K562 (cell line): ENCODE measurements at regions not wholly inside any gene's neighbourhood (a gene's known extent, or its start where the extent isn't known, plus 50 kb on each side); places are given as distances from the start of the nearest gene placed in this dataset.

ENCODE experiments used
- ATAC-seq: fragments of 200-7000 bp; cut with Tn5 transposase; 3 replicates; pipeline ENCODE4 v1.9.1; 2020; ENCODE audit warnings: moderate library complexity
- BruUV-seq: library from RNA; stranded (reverse); fragments of 400-500 nt; replicated peaks from 2 replicates; lab custom pipeline; 2021; lab: Mats Ljungman, UMichigan
- CTCF ChIA-PET: fragments of 300-600 bp; formaldehyde crosslinking; extraction: SDS; loops from one replicate; lab custom pipeline; 2021; ENCODE audit warnings: low intra/inter-chr PET ratio; lab: Yijun Ruan, JAX
- POLR2A ChIA-PET: fragments of 300-600, 350-650 bp; sonication (Branson Sonifier 250); formaldehyde crosslinking; extraction: SDS; loops from one replicate; lab custom pipeline; 2021; ENCODE audit warnings: antibody characterized with exemption, inconsistent platforms; lab: Yijun Ruan, JAX
- DNase-seq, 4 experiments: peaks; one replicate each; pipeline versions ENCODE4 v3.0.0 to v3.0.0-alpha.2; 2011 to 2018; ENCODE audit warnings: low spot score in 3 of 4, mixed read lengths in 3 of 4; ENCODE audit errors: extremely low read depth in 1 of 4
- FAIRE-seq: peaks from 2 replicates; lab custom pipeline; 2011; peaks lifted over from hg19 to GRCh38; lab: Jason Lieb, UNC
- H2AFZ ChIP-seq: 2 replicates; pipeline ENCODE4 v1.6.0; 2011; ENCODE audit warnings: low read depth, low read length, control low read depth, inconsistent platforms
- H3K27ac ChIP-seq: fragments of 200-600 bp; 3 replicates; pipeline ENCODE4 v1.8.0; 2011; ENCODE audit warnings: low read depth, mild to moderate bottlenecking, control low read depth, inconsistent platforms, low read length, moderate library complexity, mixed read lengths; ENCODE audit errors: extremely low read depth
- H3K27me3 ChIP-seq, 2 experiments: fragments of 300-600 bp in 1 of 2; 2 replicates in 1 of 2; 3 replicates in 1 of 2; pipeline versions ENCODE4 v1.6.0 to v1.8.0; 2011; ENCODE audit warnings: inconsistent platforms in 2 of 2, low read length in 2 of 2, mild to moderate bottlenecking in 1 of 2, mixed read lengths in 1 of 2, moderate library complexity in 1 of 2; ENCODE audit not compliant: control insufficient read depth in 2 of 2, insufficient read depth in 2 of 2
- H3K36me3 ChIP-seq: fragments of 300-600 bp; 3 replicates; pipeline ENCODE4 v1.8.0; 2011; ENCODE audit warnings: mild to moderate bottlenecking, low read length, inconsistent platforms; ENCODE audit not compliant: control insufficient read depth, insufficient read depth
- H3K4me1 ChIP-seq, 2 experiments: fragments of 200-600 bp in 1 of 2; replicated peaks in 1 of 2; 2 replicates in 1 of 2; 3 replicates in 1 of 2; pipeline versions ENCODE4 v1.5.1 to v1.8.0; 2011; ENCODE audit warnings: inconsistent platforms in 2 of 2, low read length in 2 of 2, mild to moderate bottlenecking in 1 of 2, mixed read lengths in 1 of 2, moderate library complexity in 1 of 2; ENCODE audit not compliant: control insufficient read depth in 2 of 2, insufficient read depth in 2 of 2
- H3K4me2 ChIP-seq: 2 replicates; pipeline ENCODE4 v1.6.1; 2011; ENCODE audit warnings: low read length, control low read depth, inconsistent platforms, mixed read lengths; ENCODE audit not compliant: insufficient read depth
- H3K4me3 ChIP-seq: fragments of 200-600 bp; sonication (generic), shearing (Covaris generic); 2 replicates; pipeline ENCODE4 v1.5.1; 2016; ENCODE audit warnings: control low read depth, inconsistent platforms
- H3K79me2 ChIP-seq: fragments of 200-600 bp; 3 replicates; pipeline ENCODE4 v1.8.0; 2011; ENCODE audit warnings: low read length, inconsistent platforms; ENCODE audit not compliant: control insufficient read depth, insufficient read depth
- H3K9ac ChIP-seq, 2 experiments: 2 replicates each; pipeline versions ENCODE4 v1.6.0 to v1.6.1; 2011; ENCODE audit warnings: low read depth in 2 of 2, low read length in 2 of 2, control low read depth in 1 of 2, inconsistent platforms in 1 of 2, mild to moderate bottlenecking in 1 of 2, mixed read lengths in 1 of 2; ENCODE audit not compliant: insufficient read depth in 1 of 2
- H3K9me1 ChIP-seq: one replicate; pipeline ENCODE4 v1.6.0; 2011; ENCODE audit warnings: inconsistent platforms, mild to moderate bottlenecking, low read length, moderate library complexity; ENCODE audit not compliant: control insufficient read depth, insufficient read depth
- H3K9me3 ChIP-seq: replicated peaks from 2 replicates; pipeline ENCODE4 v1.5.1; 2011; ENCODE audit warnings: low read depth, low read length, inconsistent platforms; ENCODE audit not compliant: control insufficient read depth, insufficient read depth
- H4K20me1 ChIP-seq: replicated peaks from 2 replicates; pipeline ENCODE4 v1.6.1; 2011; ENCODE audit warnings: low read length, inconsistent platforms, mixed read lengths; ENCODE audit not compliant: control insufficient read depth, insufficient read depth
- BCOR ChIP-seq: fragments of 450-650 bp; IDR thresholded peaks from 2 replicates; pipeline ENCODE4 v1.6.1; 2016
- BMI1 ChIP-seq: fragments of 150-350 bp; IDR thresholded peaks from 2 replicates; pipeline ENCODE4 v1.6.1; 2014; ENCODE audit warnings: low read length
- ETV6 ChIP-seq, 3 experiments: fragments of 150-350 bp in 1 of 3; sonication (generic) in 1 of 3; formaldehyde crosslinking in 1 of 3; IDR thresholded peaks; 2 replicates each; pipeline versions ENCODE4 v1.6.1 to v1.8.0; 2014 to 2022; ENCODE audit warnings: borderline replicate concordance in 2 of 3, low read depth in 2 of 3, antibody characterized with exemption in 1 of 3, low read length in 1 of 3, mild to moderate bottlenecking in 1 of 3, missing genetic modification reagents in 1 of 3
- NFE2 ChIP-seq: IDR thresholded peaks from 2 replicates; pipeline ENCODE4 v1.6.1; 2014; ENCODE audit warnings: antibody characterized with exemption, low read depth
- PHB2 ChIP-seq: fragments of 450-650 bp; IDR thresholded peaks from 2 replicates; pipeline ENCODE4 v1.6.1; 2017; ENCODE audit warnings: low read depth
- TAF9B ChIP-seq: fragments of 450-650 bp; IDR thresholded peaks from 2 replicates; pipeline ENCODE4 v1.6.1; 2018; ENCODE audit warnings: mild to moderate bottlenecking; ENCODE audit not compliant: partially characterized antibody
- XRCC4 ChIP-seq: IDR thresholded peaks from one replicate; pipeline ENCODE4 v1.6.1; 2011; ENCODE audit not compliant: insufficient read depth, insufficient read length; ENCODE audit errors: extremely low read depth
- ZNF316 ChIP-seq: fragments of 450-650 bp; IDR thresholded peaks from 2 replicates; pipeline ENCODE4 v1.6.1; 2016
- WGBS: fragments of 100-300 bp; shearing (Covaris generic); methylation state at CpG from one replicate; pipeline ENCODE4 v1.1.6; 2016; ENCODE audit warnings: low coverage, mixed read lengths; ENCODE audit not compliant: insufficient coverage; ENCODE audit errors: missing lambda C conversion rate; 5-methylcytosine and 5-hydroxymethylcytosine counted together
- in situ Hi-C: fragments of 300-500 bp; cut with MboI; formaldehyde crosslinking; loops from 4 replicates; pipeline ENCODE4 v1.15.0; 2018; ENCODE audit warnings: inconsistent platforms, mixed read lengths
- intact Hi-C: fragments of 100-400 bp; cut with micrococcal nuclease; formaldehyde crosslinking; loops from 2 replicates; pipeline ENCODE4 v1.14.2; 2022
- TF ChIP-seq, protein P1 (sequence below): fragments of 450-650 bp; IDR thresholded peaks from 2 replicates; pipeline ENCODE4 v1.6.1; 2018; ENCODE audit not compliant: partially characterized antibody
- TF ChIP-seq, protein P2 (sequence below): fragments of 250-450 bp; sonication (Bioruptor Pico); IDR thresholded peaks from 2 replicates; pipeline ENCODE4 v1.4.0; 2020; ENCODE audit warnings: mild to moderate bottlenecking, moderate library complexity, borderline replicate concordance
- TF ChIP-seq, protein P3 (sequence below), 2 experiments: IDR thresholded peaks; 2 replicates each; pipeline ENCODE4 v1.6.1; 2011; ENCODE audit warnings: borderline replicate concordance in 1 of 2, control low read depth in 1 of 2, low read depth in 1 of 2, low read length in 1 of 2, mild to moderate bottlenecking in 1 of 2, mixed read lengths in 1 of 2, moderate library complexity in 1 of 2; ENCODE audit not compliant: insufficient read depth in 1 of 2, insufficient read length in 1 of 2, poor library complexity in 1 of 2, severe bottlenecking in 1 of 2; ENCODE audit errors: extremely low read depth in 1 of 2

- Histone ChIP-seq H3K9ac (no peak overlapping the region), H3K4me3 (no peak overlapping the region), H3K4me2 (no peak overlapping the region), H4K20me1 (no peaks in the 10 kb centered on the region), H3K9me1 (no peaks in the 10 kb centered on the region), H3K27me3 (no peaks in the 10 kb centered on the region), H3K79me2 (no peaks in the 10 kb centered on the region), H3K27ac (no peak overlapping the region), H3K36me3 (no peaks in the 10 kb centered on the region), H3K9me3 (no peaks in the 10 kb centered on the region), H3K4me1 (no peaks in the 10 kb centered on the region), H2AFZ (no peak overlapping the region)
- WGBS: 0% methylated on average over 2 of the region's 2 CpGs
- intact Hi-C loops (no loop called here), in situ Hi-C loops (no loop called here)
- CTCF ChIA-PET: no interaction called here
- no TSS peak for BruUV-seq
- TF ChIP-seq ZNF316 (no peak), BCOR (no peak), BMI1 (no peak), ETV6 (IDR thresholded peaks at IDR 0.05; ENCODE audit: borderline replicate concordance in 1 of 2, low read depth in 2 of 2, low read length in 1 of 2) (no peak), ETV6 (CRISPR knock-in tag; IDR thresholded peaks at IDR 0.05; ENCODE audit: borderline replicate concordance) (no peak), PHB2 (no peak), NFE2 (no peak), TAF9B (no peak), XRCC4 (no peak)
- TF ChIP-seq, protein P1, sequence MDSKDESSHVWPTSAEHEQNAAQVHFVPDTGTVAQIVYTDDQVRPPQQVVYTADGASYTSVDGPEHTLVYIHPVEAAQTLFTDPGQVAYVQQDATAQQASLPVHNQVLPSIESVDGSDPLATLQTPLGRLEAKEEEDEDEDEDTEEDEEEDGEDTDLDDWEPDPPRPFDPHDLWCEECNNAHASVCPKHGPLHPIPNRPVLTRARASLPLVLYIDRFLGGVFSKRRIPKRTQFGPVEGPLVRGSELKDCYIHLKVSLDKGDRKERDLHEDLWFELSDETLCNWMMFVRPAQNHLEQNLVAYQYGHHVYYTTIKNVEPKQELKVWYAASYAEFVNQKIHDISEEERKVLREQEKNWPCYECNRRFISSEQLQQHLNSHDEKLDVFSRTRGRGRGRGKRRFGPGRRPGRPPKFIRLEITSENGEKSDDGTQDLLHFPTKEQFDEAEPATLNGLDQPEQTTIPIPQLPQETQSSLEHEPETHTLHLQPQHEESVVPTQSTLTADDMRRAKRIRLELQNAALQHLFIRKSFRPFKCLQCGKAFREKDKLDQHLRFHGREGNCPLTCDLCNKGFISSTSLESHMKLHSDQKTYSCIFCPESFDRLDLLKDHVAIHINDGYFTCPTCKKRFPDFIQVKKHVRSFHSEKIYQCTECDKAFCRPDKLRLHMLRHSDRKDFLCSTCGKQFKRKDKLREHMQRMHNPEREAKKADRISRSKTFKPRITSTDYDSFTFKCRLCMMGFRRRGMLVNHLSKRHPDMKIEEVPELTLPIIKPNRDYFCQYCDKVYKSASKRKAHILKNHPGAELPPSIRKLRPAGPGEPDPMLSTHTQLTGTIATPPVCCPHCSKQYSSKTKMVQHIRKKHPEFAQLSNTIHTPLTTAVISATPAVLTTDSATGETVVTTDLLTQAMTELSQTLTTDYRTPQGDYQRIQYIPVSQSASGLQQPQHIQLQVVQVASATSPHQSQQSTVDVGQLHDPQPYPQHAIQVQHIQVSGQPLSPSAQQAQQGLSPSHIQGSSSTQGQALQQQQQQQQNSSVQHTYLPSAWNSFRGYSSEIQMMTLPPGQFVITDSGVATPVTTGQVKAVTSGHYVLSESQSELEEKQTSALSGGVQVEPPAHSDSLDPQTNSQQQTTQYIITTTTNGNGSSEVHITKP: no peak
- TF ChIP-seq, protein P2, sequence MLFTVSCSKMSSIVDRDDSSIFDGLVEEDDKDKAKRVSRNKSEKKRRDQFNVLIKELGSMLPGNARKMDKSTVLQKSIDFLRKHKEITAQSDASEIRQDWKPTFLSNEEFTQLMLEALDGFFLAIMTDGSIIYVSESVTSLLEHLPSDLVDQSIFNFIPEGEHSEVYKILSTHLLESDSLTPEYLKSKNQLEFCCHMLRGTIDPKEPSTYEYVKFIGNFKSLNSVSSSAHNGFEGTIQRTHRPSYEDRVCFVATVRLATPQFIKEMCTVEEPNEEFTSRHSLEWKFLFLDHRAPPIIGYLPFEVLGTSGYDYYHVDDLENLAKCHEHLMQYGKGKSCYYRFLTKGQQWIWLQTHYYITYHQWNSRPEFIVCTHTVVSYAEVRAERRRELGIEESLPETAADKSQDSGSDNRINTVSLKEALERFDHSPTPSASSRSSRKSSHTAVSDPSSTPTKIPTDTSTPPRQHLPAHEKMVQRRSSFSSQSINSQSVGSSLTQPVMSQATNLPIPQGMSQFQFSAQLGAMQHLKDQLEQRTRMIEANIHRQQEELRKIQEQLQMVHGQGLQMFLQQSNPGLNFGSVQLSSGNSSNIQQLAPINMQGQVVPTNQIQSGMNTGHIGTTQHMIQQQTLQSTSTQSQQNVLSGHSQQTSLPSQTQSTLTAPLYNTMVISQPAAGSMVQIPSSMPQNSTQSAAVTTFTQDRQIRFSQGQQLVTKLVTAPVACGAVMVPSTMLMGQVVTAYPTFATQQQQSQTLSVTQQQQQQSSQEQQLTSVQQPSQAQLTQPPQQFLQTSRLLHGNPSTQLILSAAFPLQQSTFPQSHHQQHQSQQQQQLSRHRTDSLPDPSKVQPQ (CRISPR knock-in tag): no peak
- TF ChIP-seq, protein P3, sequence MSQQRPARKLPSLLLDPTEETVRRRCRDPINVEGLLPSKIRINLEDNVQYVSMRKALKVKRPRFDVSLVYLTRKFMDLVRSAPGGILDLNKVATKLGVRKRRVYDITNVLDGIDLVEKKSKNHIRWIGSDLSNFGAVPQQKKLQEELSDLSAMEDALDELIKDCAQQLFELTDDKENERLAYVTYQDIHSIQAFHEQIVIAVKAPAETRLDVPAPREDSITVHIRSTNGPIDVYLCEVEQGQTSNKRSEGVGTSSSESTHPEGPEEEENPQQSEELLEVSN (IDR thresholded peaks at IDR 0.05; ENCODE audit: borderline replicate concordance in 1 of 2, extremely low read depth in 1 of 2, insufficient read depth in 1 of 2, insufficient read length in 1 of 2, low read depth in 1 of 2, low read length in 1 of 2, poor library complexity in 1 of 2, severe bottlenecking in 1 of 2): no peak
- DNase-seq: no peak
- POLR2A ChIA-PET: no interaction called here
- no peak for ATAC-seq
- FAIRE-seq: no peak
Observed at GRCh38 chrX:7779644-7780043, 63.3 kb upstream of the VCX start.
